Mucosa of gallbladder (tissue), 1 donor: ENCODE measurements at regions not wholly inside any gene's neighbourhood (a gene's known extent, or its start where the extent isn't known, plus 50 kb on each side); places are given as distances from the start of the nearest gene placed in this dataset.

ENCODE experiments used
- DNase-seq: peaks from one replicate; pipeline ENCODE4 v3.0.0-alpha.2; 2020; ENCODE audit warnings: low spot score
- donor health status: DM: no; HTN: no; CAD: no.

DNA sequence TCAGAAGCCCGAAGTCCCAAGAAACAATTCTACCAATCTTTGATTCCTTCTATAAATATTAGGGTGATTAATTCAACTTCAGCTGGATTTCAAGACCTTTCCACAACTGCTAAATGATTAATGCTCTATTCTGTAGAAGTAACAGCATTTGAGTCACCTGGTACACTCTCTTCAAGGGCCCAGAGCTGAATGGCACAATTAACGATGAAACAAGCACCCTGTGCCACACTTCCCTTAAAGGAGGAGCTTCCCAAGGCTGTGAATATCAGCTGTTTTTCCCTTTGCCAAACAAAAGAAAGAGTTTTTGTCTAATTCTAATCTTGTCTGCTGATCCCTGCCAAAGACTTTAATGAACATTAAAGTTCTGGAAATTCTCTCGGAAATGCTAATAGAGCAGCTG is 56.0 kb downstream of the BOD1L2 start:
- DNase-seq, result no peak

DNA sequence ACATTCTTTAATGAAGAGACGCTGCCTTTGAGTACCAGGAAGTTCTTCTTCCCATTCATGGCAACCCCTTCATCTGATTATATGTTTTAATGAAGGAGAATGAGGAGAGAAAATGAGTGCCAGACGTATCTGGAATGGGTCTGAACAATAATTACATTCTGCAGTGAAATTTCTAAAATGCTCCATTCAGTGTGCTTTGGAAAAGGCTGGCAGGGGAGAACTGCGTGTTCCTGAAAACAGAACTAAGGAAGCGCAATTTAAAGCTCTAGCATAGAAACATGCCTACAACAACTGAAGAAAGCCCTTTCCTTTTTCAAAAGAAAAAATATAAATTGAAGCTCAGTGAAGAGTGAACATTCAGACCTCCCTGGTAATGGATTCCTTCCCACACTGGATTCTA is 58.8 kb downstream of the BOD1L2 start:
- no peak for DNase-seq

DNA sequence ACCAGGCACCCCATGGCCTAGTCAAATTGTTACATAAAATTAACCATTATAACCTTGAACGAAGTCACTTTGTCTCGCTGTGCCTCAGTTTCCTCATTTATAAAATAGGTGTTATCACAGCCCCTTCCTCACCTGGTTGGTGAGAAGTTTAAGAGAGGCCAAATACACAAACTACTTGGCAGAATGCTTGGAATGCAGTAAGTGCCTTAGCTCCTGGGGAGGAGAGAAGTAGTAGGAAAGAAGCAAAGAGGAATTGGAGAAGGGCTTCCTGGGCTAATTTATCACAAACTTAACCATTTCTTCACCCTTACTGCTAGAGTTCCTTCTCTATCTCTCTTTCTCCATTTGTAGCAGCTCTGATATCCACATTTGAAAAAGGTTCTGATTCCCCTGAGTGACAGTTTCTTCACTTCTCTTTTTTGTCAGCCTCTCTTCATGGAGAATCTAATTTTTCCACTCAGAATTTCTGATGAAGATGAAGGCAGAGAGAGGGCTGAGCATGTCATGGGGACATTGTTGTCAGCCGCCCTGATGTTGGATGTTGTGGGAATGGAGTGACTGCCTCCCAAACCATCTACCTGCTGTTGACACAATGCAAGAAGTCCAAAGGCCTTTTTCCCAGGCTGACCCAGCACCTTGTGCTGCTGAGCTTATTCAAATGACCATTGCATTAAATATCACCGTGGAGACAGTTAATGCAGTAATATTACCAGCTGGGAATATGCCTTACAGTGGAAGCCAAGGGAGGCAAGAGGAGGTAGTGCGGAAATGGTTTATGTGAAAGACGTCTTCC is 60.4 kb downstream of the BOD1L2 start:
- DNase-seq, result no peak

DNA sequence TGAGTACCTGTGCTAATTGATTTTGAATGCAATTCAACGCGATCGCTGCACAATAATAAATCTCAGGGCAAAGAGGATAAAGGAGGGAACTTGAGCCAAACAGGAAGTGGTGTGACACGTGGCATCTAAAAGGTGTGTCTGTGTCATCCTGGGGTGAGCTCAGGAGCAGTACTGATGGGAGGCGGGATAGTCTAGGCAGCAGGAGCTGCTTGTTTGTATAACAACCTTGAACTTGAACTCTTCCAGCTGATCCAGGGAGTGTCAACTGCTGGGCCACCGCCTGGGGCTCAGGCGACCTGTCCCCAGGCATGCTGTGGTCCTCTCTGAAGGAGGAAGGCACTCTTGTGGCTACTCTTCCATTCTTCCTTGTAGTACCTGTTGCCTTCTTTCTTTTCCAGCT is 61.2 kb downstream of the BOD1L2 start:
- peak; percentile 89 for DNase-seq

DNA sequence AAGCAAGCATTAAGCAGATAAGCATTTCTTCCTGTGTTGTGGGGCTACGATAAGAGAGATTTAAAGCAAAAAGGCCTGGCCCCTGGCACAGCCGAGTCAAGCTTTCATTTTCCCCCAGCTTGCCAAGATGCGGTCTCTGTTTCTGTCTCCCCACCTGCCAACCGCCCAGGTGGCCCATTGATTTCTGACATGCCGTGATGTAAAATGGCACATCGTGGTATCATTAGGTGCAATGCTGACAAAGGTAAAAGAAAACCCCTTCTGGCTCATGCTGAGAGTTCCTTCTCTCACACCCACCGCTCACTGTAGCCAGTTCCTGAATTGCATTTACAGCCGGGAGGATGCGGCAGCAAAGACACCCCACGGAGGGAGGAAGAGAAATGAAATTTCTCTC is 62.8 kb downstream of the BOD1L2 start:
- no peak for DNase-seq

DNA sequence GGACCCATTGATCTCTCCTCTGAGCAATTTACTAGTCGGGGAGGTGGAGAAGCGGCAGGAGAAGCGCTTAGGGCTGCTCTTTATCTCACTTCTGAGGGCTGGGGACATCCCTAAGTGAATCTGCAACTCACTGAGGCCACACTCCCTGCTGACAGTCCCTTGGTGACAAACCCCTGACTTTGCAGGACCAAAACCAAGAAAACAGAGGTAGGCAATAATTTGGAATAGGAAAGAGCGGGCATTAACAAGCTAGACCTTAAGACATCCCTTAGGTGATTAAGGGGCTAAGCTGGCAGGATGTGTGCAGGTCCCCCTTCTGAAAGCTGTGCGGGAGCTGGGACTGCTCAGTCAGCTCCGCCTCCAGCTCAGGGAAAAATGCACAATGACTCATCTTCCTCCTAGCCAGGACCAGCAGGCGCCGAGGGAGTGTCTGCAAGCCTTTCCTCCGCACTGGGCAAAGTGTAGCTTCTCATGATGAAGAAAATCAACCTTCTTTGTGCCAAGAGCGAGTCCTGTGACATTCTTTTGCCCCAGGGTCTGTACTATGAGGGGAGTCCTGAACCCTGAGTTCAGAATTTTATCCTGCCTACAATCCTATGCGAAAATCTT is 63.3 kb downstream of the BOD1L2 start:
- DNase-seq, result peak; percentile 85

DNA sequence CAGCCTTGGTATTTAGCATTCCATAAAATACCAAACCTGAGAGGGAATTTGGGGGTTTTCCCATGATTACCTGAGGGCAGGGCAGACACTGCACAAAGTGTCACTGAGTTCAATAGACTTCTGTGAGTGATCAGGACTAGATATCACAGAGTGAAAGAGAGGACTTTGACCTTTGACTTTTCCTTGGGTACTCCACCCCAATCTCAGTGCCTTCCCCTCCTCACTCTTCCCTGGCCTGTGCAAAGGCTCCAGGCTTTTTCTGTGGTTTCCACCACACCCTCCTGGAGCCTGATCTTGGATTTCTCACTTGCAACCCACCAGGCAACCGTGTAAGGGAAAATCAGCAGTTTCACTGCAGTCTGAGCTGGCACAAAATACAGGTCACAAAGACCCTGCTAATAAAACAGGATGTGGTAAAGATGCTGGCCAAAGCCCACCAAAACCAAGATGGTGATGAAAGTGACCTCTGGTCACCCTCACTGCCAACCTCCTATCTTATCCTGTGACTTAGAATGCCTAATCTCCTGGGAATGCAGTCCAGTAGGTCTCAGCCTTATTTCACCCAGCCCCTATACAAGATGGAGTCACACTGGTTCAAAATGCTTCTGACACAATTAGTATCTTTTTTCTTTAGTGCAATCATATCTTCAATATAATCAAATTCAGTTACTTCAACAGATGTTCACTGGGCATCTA is 64.0 kb downstream of the BOD1L2 start:
- no peak for DNase-seq

DNA sequence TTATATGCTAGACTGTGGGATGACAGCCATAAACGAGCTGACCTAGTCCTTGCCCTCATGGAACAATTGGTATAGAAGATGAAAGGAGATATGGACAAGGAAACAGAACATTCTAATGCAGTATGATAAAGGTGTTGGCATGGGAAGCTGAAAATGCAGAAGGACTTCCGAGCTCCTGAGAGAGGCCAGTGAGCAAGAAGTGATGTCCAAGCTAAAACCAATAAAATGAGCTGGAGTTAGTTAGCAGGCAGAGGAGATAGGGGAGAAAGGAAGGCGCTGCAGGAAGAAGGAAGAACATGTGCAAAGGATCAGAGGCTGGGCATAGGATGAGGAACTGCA is 64.5 kb downstream of the BOD1L2 start:
- no peak for DNase-seq

DNA sequence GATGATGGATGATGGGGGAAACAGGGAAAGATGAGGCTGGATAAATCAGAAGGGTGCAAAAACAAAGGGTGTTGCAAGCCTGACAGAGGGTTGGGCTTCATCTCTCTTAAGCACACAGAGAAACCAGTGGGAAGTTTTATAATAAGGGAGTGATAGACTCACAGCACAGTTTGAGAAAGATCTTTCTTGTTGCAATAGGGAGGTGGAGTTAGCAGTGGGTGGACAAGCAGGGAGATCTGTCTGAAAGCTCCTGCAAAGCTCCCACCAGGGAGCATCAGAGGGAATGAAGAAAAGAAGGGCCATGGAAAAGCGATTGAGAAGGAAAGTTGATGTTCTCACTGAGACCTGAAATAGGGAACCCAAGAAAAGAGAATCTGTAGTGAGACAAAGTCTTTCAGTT is 64.9 kb downstream of the BOD1L2 start:
- DNase-seq, result no peak

DNA sequence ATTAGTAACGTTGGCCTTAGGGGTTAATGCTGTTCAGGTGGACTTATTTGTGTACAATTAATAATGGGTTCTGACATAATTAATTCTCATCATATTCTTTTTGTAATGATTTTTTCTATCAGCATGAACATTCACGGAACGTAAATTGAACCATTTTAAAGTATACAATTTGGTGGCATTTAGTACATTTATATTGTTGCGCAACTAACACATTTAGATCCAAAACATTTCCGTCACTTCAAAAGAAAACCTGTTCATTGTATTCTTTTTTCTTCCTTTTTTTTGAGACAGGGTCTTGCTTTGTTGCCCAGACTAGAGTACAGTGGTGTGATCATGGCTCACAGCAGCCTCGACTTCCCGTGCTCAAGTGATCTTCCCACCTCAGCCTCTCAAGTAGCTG is 65.8 kb downstream of the BOD1L2 start:
- DNase-seq, result no peak

DNA sequence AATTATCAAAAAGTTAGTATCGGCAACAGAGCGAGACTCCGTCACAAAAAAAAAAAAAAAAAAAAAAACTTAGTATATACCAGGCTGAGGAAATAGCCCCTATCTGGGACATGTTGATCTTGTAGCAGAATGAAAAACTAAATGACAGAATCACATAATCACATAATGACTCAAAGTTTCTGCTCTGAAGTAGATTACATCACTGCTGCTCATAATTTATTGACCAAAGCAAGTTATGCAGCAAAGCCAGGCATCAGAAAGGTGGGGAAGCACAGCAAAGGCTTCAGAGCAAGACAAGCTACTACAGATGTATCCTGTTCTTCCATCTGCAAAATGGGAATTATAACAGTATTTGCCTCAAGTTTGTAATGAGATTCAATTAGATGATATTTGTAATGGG is 68.1 kb downstream of the BOD1L2 start:
- DNase-seq, result no peak

DNA sequence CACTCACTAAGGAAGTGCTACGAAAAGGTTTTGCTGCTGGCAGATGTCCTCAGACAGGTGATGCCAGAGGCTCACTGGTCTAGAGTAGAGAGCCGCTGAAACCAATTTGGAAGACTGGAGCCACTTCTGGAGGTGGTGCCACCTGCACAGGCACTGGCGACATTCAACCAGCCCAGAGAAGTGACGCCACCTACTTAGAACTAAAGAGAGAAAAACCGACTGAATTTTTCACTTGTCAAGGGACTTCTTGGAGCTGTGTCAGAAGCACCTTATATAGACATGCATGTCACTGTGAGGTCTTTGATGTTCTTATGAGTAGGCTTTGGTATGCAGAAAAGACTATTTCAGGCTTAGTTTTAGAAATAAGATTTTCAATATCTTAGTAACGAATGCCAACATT is 71.4 kb downstream of the BOD1L2 start:
- DNase-seq, result no peak

DNA sequence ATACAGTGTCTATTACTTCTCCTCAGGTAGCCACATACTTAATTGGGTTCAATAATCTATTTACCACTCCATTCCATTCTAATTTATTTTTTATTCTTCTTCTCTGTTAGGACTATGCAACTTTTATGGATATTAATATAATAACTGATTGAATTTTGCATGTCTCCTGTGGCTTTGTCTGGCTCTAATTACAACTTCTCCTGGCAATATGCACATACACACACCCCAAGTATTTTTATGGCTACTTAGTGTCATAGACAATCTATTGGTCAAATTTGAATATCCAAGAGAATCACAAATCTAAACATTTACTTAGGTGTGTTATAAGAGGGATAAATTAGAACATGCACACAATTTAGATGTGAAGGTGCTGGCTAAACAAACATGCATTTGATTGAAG is 73.1 kb downstream of the BOD1L2 start:
- no peak for DNase-seq

DNA sequence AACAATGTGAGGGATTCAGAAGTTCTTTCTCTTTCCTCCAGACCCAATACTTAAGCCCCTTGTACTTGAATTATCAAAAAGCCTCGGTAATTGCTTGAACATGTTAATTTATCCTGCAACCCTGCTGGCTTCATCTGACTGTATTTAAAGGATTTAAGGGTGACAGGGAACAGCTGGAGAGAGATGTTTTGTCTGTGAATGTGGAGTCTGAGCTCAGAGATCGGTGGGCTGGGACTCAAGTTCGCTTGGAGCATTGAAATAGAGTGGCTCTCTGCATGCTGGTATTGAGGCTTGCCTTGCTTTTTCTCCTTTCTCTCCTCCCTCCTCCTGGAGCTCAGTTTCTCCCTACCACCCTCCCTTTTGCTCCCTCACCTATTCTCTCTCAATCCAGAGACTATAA is 73.6 kb downstream of the BOD1L2 start:
- no peak for DNase-seq

DNA sequence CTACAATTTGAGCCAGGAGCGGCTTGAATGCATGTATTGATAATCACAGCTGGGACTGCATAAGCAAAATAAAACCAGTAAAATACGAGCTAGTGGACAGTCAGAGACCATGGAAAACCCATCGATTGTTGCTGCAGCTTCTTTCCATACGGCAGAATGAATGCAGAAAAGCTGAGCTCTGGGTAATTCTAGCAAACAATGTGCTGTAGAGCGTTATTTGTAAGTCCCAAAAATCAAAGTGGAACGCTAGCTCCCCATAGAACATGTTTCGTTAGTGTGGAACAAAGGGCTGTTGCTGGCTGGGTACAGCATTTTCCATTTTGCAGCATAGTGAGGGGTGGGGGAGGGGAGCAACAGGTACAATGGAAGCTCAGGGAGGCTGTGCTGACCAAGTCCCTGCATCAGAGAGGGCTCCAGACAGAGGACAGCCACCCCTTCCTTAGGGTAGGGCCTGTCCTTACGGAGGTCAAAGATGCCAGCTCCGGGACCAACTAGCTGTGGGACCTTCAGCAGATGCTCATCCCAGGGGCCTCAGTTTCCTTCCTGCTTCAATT is 74.1 kb downstream of the BOD1L2 start:
- DNase-seq, result no peak

DNA sequence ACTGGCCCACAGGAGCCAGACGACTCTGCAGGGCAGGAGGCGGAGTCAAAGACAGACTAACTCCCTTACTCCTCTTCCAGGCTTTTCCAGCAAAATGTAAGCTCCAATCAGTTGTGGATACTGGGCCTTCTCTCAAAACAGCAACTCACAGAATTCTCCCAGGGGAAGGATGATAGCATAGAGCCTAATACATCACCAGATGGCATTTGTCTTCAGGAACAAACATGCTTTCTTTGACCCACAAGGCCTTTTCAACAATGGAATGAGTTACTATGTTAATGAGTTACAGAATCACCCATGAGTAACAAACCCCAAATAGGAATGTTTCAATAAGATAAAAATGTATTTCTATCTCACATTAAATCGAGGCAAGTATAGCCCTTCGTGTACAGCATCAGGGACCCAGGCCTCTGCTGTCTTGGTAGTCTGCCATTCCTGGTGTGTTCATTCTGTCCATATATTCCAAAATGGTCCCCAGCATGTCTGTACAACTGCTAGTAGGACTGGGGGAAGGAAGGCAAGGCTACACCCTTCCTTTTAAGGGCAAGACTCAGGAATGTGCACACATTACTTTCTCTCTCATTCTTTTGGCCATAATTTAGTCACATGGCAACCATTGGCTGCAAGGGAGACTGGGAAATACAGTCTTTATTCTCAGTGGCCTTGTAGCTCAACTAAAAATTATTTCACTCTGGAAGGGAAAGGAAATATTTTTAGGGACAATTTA is 76.4 kb downstream of the BOD1L2 start:
- DNase-seq, result peak; percentile 50

DNA sequence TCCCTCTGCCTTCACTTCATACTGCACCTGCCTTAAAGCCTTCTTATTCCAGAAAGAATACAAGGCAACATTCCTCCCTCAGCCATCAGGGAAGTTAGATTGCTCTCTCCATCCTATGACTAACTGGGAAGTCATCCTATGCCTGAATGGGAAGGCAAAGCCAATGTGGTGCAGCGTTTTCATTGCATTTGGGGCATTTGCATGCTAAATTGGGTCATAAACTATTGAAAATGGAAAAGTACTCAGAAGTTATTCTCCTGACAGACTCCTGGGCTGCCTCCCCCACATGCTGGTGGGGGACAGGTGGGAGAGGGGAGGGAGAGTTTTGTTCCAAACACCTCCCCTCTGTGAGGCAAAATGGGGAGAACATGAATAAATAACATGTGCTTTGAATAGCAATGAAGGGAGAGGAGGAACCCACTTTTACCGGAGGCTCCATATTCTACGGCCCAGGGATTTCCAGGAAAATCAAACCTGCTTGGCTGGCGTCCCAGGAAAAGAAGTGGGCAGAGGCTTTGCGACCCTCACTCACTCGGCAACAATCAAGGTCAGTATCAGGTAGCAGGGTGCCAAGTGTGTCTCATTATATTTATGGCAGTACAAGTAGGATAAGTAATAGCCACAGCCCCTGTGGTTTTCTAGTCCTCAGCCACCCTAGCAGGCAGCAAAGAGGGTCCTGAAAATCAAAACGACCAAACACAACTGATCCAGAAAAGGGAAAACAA is 84.1 kb downstream of the BOD1L2 start:
- DNase-seq, result no peak

DNA sequence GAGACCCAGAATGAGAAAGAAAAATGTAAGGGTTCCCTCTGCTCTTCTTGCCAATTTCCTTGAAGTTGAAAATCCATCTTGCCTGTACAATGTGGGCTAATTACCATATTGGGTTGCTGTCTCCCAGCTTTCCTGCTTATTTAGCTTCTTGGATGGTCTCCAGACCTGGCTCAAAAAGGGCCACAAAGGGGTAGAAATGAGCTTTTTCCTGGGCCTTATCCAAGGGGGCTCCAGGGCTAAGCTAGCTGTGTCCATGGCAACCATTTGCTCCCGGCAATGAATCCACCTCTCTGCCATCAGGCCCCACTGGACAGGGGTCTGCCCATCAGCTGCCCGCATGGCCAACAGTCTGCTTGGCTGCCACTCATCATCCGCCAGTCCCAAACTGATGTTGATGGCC is 85.0 kb downstream of the BOD1L2 start:
- DNase-seq, result no peak

DNA sequence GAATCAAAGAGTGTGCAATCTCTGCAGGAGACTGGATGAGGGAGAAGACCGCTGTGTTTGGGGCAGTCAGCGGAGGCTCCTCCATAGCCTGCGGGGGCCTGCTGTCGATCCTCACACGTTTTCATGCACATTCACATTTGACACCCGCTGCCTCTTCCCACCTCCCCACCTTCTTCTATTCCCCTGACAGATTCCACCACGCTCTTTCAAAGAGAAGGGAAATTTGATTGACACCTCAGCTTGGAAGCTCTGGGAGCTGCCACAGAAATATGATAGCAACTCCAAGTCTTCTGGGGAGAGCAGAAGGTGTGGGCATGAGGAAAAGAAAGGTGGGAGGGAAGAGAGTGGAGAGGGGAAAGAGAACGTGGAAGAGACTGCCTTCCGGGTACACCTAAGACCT is 87.5 kb downstream of the BOD1L2 start:
- no peak for DNase-seq

DNA sequence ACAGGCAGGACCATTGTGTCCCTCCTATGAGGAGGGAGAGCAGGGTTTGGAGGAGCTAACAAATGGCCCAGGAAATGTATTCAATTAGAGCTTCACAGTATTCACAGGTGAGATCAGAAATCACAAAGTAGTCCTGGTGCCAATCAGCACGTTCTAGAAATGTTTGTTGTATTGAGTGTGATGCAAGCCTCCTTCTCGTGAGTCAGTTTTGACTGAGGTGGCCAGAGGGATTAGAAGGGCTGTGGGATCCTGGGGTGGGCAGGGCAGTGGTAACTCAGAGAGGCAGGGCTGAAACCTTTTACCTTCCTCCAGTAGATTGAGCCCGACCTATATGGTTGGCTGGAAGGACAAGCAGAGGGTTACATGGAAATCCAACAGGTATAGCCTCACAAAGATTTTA is 95.0 kb downstream of the BOD1L2 start:
- DNase-seq, result no peak

DNA sequence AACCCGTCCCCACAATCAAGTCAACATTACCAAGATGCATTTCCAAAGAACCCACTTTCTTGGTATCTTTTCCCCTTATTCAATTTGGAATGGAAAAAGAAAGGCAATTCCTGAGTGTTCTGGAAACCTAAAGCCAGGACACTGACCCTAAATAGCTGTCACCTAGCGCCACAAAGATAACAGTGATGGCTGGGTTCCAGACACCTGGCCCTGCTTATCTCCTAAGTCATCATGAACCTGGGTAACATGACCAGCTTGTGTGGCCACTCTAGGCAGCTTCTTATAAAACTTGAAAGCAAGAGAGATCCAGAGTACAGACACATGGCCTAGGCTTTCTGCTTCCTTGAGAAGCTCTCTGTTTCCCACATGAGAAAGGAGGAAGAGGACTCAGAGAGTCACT is 95.4 kb downstream of the BOD1L2 start:
- DNase-seq, result peak; percentile 80
